Liver (tissue), 8 donors: ENCODE measurements at regions not wholly inside any gene's neighbourhood (a gene's known extent, or its start where the extent isn't known, plus 50 kb on each side); places are given as distances from the start of the nearest gene placed in this dataset.
"Not testable (repeated sequence)": the region's sequence is repeated elsewhere in the genome, so short reads cannot be mapped to it uniquely, and the experiment has no call there.

ENCODE experiments used
- DNase-seq: peaks from one replicate; pipeline ENCODE4 v3.0.0-alpha.2; 2017; ENCODE audit warnings: low spot score
- H3K27ac ChIP-seq, 2 donors: one replicate each; pipeline ENCODE4 v1.7.0; 2013; ENCODE audit warnings: inconsistent platforms in 2 of 2, low read length in 2 of 2, control low read depth in 1 of 2, low read depth in 1 of 2, mild to moderate bottlenecking in 1 of 2
- H3K27me3 ChIP-seq, 4 donors: one replicate each; pipeline versions ENCODE4 v1.6.1 to v1.7.0; 2013; ENCODE audit warnings: low read length in 3 of 4, inconsistent platforms in 1 of 4, mild to moderate bottlenecking in 1 of 4, moderate library complexity in 1 of 4; ENCODE audit not compliant: control insufficient read depth in 4 of 4, insufficient read depth in 4 of 4
- H3K36me3 ChIP-seq, 4 donors: one replicate each; pipeline versions ENCODE4 v1.6.1 to v1.7.0; 2013; ENCODE audit warnings: low read length in 3 of 4, mild to moderate bottlenecking in 3 of 4, low read depth in 1 of 4, moderate library complexity in 1 of 4; ENCODE audit not compliant: control insufficient read depth in 4 of 4, insufficient read depth in 3 of 4
- H3K4me1 ChIP-seq, 4 donors: one replicate each; pipeline versions ENCODE4 v1.6.1 to v1.7.0; 2013; ENCODE audit warnings: low read length in 3 of 4, mild to moderate bottlenecking in 3 of 4, moderate library complexity in 1 of 4; ENCODE audit not compliant: control insufficient read depth in 4 of 4, insufficient read depth in 4 of 4
- H3K4me3 ChIP-seq, 3 donors: one replicate each; pipeline versions ENCODE4 v1.6.1 to v1.7.0; 2013; ENCODE audit warnings: low read length in 3 of 3, control low read depth in 1 of 3, low read depth in 1 of 3, mild to moderate bottlenecking in 1 of 3
- H3K9ac ChIP-seq, 2 donors: one replicate each; pipeline ENCODE4 v1.7.0; 2013; ENCODE audit warnings: low read length in 2 of 2, mild to moderate bottlenecking in 2 of 2, moderate library complexity in 2 of 2, control low read depth in 1 of 2, low read depth in 1 of 2
- H3K9me3 ChIP-seq, 4 donors: one replicate each; pipeline versions ENCODE4 v1.6.1 to v1.7.0; 2013; ENCODE audit warnings: low read length in 3 of 4; ENCODE audit not compliant: control insufficient read depth in 4 of 4
- EGR1 ChIP-seq, 2 donors: IDR thresholded peaks; 2 replicates each; pipeline ENCODE4 v1.6.1; 2016 to 2018; ENCODE audit warnings: antibody characterized with exemption in 2 of 2, low read depth in 2 of 2
- GABPA ChIP-seq, 2 donors: IDR thresholded peaks in 1 of 2; conservative IDR thresholded peaks in 1 of 2; 2 replicates each; pipeline ENCODE4 v1.6.1; 2016; ENCODE audit warnings: antibody characterized with exemption in 2 of 2, mild to moderate bottlenecking in 1 of 2, moderate library complexity in 1 of 2
- HNF4A ChIP-seq, 2 donors: conservative IDR thresholded peaks; 2 replicates each; pipeline ENCODE4 v1.6.1; 2016; ENCODE audit warnings: antibody characterized with exemption in 2 of 2, mild to moderate bottlenecking in 2 of 2
- HNF4G ChIP-seq: IDR thresholded peaks from 2 replicates; pipeline ENCODE4 v1.6.1; 2016; ENCODE audit warnings: antibody characterized with exemption
- JUND ChIP-seq, 2 donors: IDR thresholded peaks; 2 replicates each; pipeline ENCODE4 v1.6.1; 2016; ENCODE audit warnings: antibody characterized with exemption in 2 of 2
- NR2F2 ChIP-seq: IDR thresholded peaks from 2 replicates; pipeline ENCODE4 v1.6.1; 2016; ENCODE audit warnings: antibody characterized with exemption
- SP1 ChIP-seq: IDR thresholded peaks from 2 replicates; pipeline ENCODE4 v1.6.1; 2018; ENCODE audit warnings: antibody characterized with exemption, mild to moderate bottlenecking
- WGBS: extraction: QIAGEN DNeasy Blood & Tissue Kit; methylation state at CpG from one replicate; pipeline ENCODE4 v1.1.7; 2013; 5-methylcytosine and 5-hydroxymethylcytosine counted together
- TF ChIP-seq, protein P1 (sequence below): IDR thresholded peaks from 2 replicates; pipeline ENCODE4 v1.6.1; 2016; ENCODE audit warnings: antibody characterized with exemption, mild to moderate bottlenecking
- TF ChIP-seq, protein P2 (sequence below): IDR thresholded peaks from 2 replicates; pipeline ENCODE4 v1.6.1; 2016; ENCODE audit warnings: antibody characterized with exemption
- TF ChIP-seq, protein P3 (sequence below): fragments of 150-350 bp; IDR thresholded peaks from 2 replicates; pipeline ENCODE4 v1.5.1; 2017; ENCODE audit warnings: improper control_type of control experiment, low read depth, low read length; ENCODE audit not compliant: missing input control
- donor health status: healthy.
- donor health status: healthy.
- donor health status: healthy.
- donor health status: healthy.
- donor health status: healthy.

DNA sequence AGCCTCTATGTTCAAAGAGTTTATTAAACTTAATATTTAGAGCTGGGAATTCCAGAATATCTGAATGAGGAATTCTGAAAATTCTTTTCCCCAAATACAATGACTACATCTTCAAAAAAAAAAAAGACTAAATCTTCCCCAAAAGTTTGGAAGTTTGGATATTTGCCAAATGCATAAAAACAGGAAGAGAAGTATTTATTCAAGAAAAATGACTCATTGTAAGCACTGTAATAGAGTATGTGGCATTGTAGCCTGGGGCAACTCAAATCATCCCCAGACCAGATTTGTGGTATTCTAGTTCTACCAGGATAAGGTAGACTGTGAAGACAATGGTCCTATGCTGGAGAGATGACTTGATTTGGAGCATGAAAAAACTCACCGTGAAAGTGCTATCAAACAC is 78.5 kb upstream of the PDHA2 start:
- no peak for DNase-seq

DNA sequence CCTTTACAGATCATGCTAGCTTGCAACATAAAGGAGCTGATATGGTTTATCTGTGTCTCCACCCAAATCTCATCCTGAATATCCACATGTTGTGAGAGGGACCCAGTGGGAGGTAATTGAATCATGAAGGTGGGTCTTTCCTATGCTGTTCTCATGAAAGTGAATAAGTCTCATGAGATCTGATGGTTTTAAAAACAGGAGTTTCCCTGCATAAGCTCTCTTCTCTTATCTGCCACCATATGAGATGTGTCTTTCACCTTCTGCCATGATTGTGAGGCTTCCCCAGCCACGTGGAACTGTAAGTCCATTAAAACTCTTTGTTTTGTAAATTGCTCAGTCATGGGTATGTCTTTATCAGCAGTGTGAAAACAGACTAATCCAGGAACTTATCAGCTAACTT is 79.2 kb upstream of the PDHA2 start:
- not testable (repeated sequence) for H3K9ac ChIP-seq, H3K9me3 ChIP-seq, H3K4me3 ChIP-seq, H3K4me1 ChIP-seq, H3K27me3 ChIP-seq, DNase-seq, H3K27ac ChIP-seq, H3K36me3 ChIP-seq
- 4% methylated on average over 1 of the region's 1 CpG for WGBS

More for the DNA sequence above, 78.5 kb upstream of the PDHA2 start:
- Histone ChIP-seq H3K4me3 (no peak overlapping the region), H3K9me3 (peaks cover 0 to 7% (median 1%) of the 10 kb centered on the region in 4 donors), H3K9ac (no peak overlapping the region), H3K27me3 (peaks cover 0 to 3% (median 0%) of the 10 kb centered on the region in 4 donors), H3K27ac (no peak overlapping the region), H3K4me1 (no peaks in the 10 kb centered on the region), H3K36me3 (no peaks in the 10 kb centered on the region)
- TF ChIP-seq EGR1 (IDR thresholded peaks at IDR 0.05; ENCODE audit: low read depth in 2 of 2) (no peak), SP1 (no peak), GABPA (IDR thresholded peaks at IDR 0.05 in 1 of 2, conservative IDR thresholded peaks at IDR 0.05 in 1 of 2) (no peak)
- WGBS = 64% methylated on average over 1 of the region's 1 CpG

DNA sequence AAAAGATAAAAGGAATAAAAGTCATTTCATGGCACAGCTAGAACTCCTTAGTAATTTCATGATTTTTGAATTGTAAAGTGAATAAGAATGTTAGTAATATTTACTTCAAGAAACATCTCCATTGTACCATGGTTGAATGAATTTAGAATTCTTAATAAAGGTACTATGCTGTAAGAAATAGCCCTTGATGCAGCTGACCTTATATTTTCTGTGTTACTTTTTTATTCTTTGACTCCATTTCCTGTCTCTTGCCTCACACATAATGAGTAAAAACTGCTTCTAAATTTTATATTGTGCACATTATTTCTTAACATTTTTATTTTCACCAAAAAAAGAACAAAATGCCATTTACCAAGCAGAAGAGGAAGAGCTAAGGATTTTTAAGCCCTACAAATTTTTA is 81.9 kb upstream of the PDHA2 start:
- H3K9me3 ChIP-seq = no peaks in the 10 kb centered on the region
- TF ChIP-seq, protein P1, sequence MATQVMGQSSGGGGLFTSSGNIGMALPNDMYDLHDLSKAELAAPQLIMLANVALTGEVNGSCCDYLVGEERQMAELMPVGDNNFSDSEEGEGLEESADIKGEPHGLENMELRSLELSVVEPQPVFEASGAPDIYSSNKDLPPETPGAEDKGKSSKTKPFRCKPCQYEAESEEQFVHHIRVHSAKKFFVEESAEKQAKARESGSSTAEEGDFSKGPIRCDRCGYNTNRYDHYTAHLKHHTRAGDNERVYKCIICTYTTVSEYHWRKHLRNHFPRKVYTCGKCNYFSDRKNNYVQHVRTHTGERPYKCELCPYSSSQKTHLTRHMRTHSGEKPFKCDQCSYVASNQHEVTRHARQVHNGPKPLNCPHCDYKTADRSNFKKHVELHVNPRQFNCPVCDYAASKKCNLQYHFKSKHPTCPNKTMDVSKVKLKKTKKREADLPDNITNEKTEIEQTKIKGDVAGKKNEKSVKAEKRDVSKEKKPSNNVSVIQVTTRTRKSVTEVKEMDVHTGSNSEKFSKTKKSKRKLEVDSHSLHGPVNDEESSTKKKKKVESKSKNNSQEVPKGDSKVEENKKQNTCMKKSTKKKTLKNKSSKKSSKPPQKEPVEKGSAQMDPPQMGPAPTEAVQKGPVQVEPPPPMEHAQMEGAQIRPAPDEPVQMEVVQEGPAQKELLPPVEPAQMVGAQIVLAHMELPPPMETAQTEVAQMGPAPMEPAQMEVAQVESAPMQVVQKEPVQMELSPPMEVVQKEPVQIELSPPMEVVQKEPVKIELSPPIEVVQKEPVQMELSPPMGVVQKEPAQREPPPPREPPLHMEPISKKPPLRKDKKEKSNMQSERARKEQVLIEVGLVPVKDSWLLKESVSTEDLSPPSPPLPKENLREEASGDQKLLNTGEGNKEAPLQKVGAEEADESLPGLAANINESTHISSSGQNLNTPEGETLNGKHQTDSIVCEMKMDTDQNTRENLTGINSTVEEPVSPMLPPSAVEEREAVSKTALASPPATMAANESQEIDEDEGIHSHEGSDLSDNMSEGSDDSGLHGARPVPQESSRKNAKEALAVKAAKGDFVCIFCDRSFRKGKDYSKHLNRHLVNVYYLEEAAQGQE = no peak
- no peak for TF ChIP-seq HNF4G
- TF ChIP-seq, protein P2, sequence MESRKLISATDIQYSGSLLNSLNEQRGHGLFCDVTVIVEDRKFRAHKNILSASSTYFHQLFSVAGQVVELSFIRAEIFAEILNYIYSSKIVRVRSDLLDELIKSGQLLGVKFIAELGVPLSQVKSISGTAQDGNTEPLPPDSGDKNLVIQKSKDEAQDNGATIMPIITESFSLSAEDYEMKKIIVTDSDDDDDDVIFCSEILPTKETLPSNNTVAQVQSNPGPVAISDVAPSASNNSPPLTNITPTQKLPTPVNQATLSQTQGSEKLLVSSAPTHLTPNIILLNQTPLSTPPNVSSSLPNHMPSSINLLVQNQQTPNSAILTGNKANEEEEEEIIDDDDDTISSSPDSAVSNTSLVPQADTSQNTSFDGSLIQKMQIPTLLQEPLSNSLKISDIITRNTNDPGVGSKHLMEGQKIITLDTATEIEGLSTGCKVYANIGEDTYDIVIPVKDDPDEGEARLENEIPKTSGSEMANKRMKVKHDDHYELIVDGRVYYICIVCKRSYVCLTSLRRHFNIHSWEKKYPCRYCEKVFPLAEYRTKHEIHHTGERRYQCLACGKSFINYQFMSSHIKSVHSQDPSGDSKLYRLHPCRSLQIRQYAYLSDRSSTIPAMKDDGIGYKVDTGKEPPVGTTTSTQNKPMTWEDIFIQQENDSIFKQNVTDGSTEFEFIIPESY = no peak
- TF ChIP-seq HNF4A (conservative IDR thresholded peaks at IDR 0.05) = no peak
- no peak for DNase-seq

DNA sequence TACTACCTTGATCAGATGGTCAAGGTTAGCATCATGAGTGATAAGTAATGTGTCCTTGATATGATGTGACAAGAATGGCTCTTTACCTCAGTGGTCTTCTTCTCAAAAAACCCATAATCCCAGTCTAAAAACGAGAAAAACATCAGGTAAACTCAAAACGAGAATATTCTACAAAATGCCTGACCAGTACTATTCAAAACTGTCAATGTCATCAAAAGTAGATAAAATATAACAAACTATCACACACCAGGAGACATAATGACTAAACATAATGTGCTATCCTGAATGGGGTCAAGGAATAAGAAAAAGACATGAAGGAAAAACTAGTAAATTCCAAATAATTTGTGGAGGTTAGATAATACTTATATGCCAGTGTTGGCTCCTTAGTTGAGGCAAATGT is 85.2 kb upstream of the PDHA2 start:
- Histone ChIP-seq H3K27ac (no peak overlapping the region), H3K9me3 (no peaks in the 10 kb centered on the region), H3K27me3 (no peaks in the 10 kb centered on the region), H3K9ac (no peak overlapping the region), H3K4me1 (no peaks in the 10 kb centered on the region), H3K4me3 (no peak overlapping the region), H3K36me3 (no peaks in the 10 kb centered on the region)
- 55% methylated on average over 2 of the region's 2 CpGs for whole genome bisulfite sequencing
- DNase-seq = no peak
- TF ChIP-seq, protein P3, sequence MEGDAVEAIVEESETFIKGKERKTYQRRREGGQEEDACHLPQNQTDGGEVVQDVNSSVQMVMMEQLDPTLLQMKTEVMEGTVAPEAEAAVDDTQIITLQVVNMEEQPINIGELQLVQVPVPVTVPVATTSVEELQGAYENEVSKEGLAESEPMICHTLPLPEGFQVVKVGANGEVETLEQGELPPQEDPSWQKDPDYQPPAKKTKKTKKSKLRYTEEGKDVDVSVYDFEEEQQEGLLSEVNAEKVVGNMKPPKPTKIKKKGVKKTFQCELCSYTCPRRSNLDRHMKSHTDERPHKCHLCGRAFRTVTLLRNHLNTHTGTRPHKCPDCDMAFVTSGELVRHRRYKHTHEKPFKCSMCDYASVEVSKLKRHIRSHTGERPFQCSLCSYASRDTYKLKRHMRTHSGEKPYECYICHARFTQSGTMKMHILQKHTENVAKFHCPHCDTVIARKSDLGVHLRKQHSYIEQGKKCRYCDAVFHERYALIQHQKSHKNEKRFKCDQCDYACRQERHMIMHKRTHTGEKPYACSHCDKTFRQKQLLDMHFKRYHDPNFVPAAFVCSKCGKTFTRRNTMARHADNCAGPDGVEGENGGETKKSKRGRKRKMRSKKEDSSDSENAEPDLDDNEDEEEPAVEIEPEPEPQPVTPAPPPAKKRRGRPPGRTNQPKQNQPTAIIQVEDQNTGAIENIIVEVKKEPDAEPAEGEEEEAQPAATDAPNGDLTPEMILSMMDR = no peak
- TF ChIP-seq, protein P2 = no peak
- no peak for TF ChIP-seq NR2F2
- TF ChIP-seq JUND (IDR thresholded peaks at IDR 0.05) = no peak

More for the DNA sequence above, 81.9 kb upstream of the PDHA2 start:
- peaks cover 0 to 3% (median 0%) of the 10 kb centered on the region in 4 donors for H3K27me3 ChIP-seq
- H3K4me3 ChIP-seq = no peak overlapping the region
- no peaks in the 10 kb centered on the region for H3K4me1 ChIP-seq
- H3K36me3 ChIP-seq = no peaks in the 10 kb centered on the region
- H3K9ac ChIP-seq = no peak overlapping the region
- no peak overlapping the region for H3K27ac ChIP-seq
